ENCODE measurements at regions not wholly inside any gene's neighbourhood (a gene's known extent, or its start where the extent isn't known, plus 50 kb on each side); places are given as distances from the start of the nearest gene placed in this dataset.
A peak's percentile ranks its signal among the peaks of the same experiment; 100 is the strongest.

GRCh38 chr14:97539884-97540283 lies 742.7 kb downstream of the VRK1 start:
- no peak for DNase-seq

- no peak for DNase-seq
Measured at GRCh38 chr14:97543221-97543620, 746.0 kb downstream of the VRK1 start.

- DNase-seq: no peak
Measured at GRCh38 chr14:97543816-97544215, 746.6 kb downstream of the VRK1 start.

GRCh38 chr14:97544571-97544970 lies 747.4 kb downstream of the VRK1 start:
- no peak for DNase-seq

- DNase-seq: no peak
Measured at GRCh38 chr14:97546491-97547230, 749.5 kb downstream of the VRK1 start.

- DNase-seq: no peak
Measured at GRCh38 chr14:97550463-97550862, 753.3 kb downstream of the VRK1 start.

- DNase-seq: no peak
Measured at GRCh38 chr14:97554597-97554996, 757.4 kb downstream of the VRK1 start.

- no peak for DNase-seq
Measured at GRCh38 chr14:97564334-97564733, 767.2 kb downstream of the VRK1 start.

GRCh38 chr14:97571201-97571600 lies 774.0 kb downstream of the VRK1 start:
- DNase-seq: no peak

- no peak for DNase-seq
Measured at GRCh38 chr14:97571866-97572555, 774.8 kb downstream of the VRK1 start.

- no peak for DNase-seq
Measured at GRCh38 chr14:97572583-97573458, 775.6 kb downstream of the VRK1 start.

GRCh38 chr14:97575677-97576076 lies 778.5 kb downstream of the VRK1 start:
- DNase-seq: no peak

GRCh38 chr14:97578982-97579548 lies 781.9 kb downstream of the VRK1 start:
- DNase-seq: no peak

- no peak for DNase-seq
Measured at GRCh38 chr14:97581016-97581415, 783.8 kb downstream of the VRK1 start.

GRCh38 chr14:97582022-97582421 lies 784.8 kb downstream of the VRK1 start:
- no peak for DNase-seq

- DNase-seq: no peak
Measured at GRCh38 chr14:97584528-97584927, 787.3 kb downstream of the VRK1 start.

GRCh38 chr14:97592341-97592980 lies 795.3 kb downstream of the VRK1 start:
- DNase-seq: peak; percentile 28

- no peak for DNase-seq
Measured at GRCh38 chr14:97594306-97594705, 797.1 kb downstream of the VRK1 start.

- peak; percentile 81 for DNase-seq
Measured at GRCh38 chr14:97602438-97603117, 805.4 kb downstream of the VRK1 start.

GRCh38 chr14:97603201-97603600 lies 806.0 kb downstream of the VRK1 start:
- DNase-seq: peak; percentile 40

GRCh38 chr14:97604731-97605130 lies 807.5 kb downstream of the VRK1 start:
- no peak for DNase-seq

GRCh38 chr14:97618401-97618800 lies 821.2 kb downstream of the VRK1 start:
- DNase-seq: no peak

All from CD4-positive, alpha-beta T cell treated with Interleukin-10 for 1 hour (primary cell).